HL-60 (cell line): ENCODE measurements at regions not wholly inside any gene's neighbourhood (a gene's known extent, or its start where the extent isn't known, plus 50 kb on each side); places are given as distances from the start of the nearest gene placed in this dataset.
"Not testable (repeated sequence)": the region's sequence is repeated elsewhere in the genome, so short reads cannot be mapped to it uniquely, and the experiment has no call there.

ENCODE experiments used
- POLR2AphosphoS5 ChIP-seq: IDR thresholded peaks from 2 replicates; pipeline ENCODE4 v1.6.1; 2012; ENCODE audit warnings: low read depth
- TF ChIP-seq, protein P1 (sequence below): IDR thresholded peaks from one replicate; pipeline ENCODE4 v1.5.1; 2011; ENCODE audit warnings: low read length, control low read depth, inconsistent platforms; ENCODE audit not compliant: insufficient read depth

GRCh38 chr16:29143739-29144668, 159.2 kb downstream of the LAT start:
- TF ChIP-seq, protein P1, sequence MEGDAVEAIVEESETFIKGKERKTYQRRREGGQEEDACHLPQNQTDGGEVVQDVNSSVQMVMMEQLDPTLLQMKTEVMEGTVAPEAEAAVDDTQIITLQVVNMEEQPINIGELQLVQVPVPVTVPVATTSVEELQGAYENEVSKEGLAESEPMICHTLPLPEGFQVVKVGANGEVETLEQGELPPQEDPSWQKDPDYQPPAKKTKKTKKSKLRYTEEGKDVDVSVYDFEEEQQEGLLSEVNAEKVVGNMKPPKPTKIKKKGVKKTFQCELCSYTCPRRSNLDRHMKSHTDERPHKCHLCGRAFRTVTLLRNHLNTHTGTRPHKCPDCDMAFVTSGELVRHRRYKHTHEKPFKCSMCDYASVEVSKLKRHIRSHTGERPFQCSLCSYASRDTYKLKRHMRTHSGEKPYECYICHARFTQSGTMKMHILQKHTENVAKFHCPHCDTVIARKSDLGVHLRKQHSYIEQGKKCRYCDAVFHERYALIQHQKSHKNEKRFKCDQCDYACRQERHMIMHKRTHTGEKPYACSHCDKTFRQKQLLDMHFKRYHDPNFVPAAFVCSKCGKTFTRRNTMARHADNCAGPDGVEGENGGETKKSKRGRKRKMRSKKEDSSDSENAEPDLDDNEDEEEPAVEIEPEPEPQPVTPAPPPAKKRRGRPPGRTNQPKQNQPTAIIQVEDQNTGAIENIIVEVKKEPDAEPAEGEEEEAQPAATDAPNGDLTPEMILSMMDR = not testable (repeated sequence)
- not testable (repeated sequence) for TF ChIP-seq POLR2AphosphoS5
